ENCODE measurements at regions not wholly inside any gene's neighbourhood (a gene's known extent, or its start where the extent isn't known, plus 50 kb on each side); places are given as distances from the start of the nearest gene placed in this dataset.

- no peaks in the 10 kb centered on the region for H3K27me3 ChIP-seq (ENCODE audit: control insufficient read depth in 2 of 2, insufficient read depth in 2 of 2, low read length in 2 of 2)
- ATAC-seq, result no peak
- no peaks in the 10 kb centered on the region for H3K79me2 ChIP-seq (ENCODE audit: control insufficient read depth, insufficient read depth, low read length)
- no peak overlapping the region for H3K4me2 ChIP-seq (ENCODE audit: insufficient read depth, low read length)
- ChIA-PET CTCF (ENCODE audit: low intra/inter-chr PET ratio) (no interaction called here), POLR2A (no interaction called here)
- in situ Hi-C loops (cut with MboI) (no loop called here), intact Hi-C loops (cut with micrococcal nuclease) (no loop called here)
- no peak overlapping the region for H3K9ac ChIP-seq (ENCODE audit: insufficient read depth in 1 of 2, low read depth in 2 of 2, low read length in 2 of 2)
- TF ChIP-seq LEF1 (IDR thresholded peaks at IDR 0.05) (no peak), HMG20B (CRISPR knock-in tag; IDR thresholded peaks at IDR 0.05) (no peak), XRCC5 (IDR thresholded peaks at IDR 0.05; ENCODE audit: low read depth, low read length) (no peak), CREB3L1 (IDR thresholded peaks at IDR 0.05; ENCODE audit: borderline replicate concordance, low read depth) (no peak), ZNF41 (CRISPR knock-in tag; conservative IDR thresholded peaks at IDR 0.05) (no peak), SREBF1 (IDR thresholded peaks at IDR 0.05; ENCODE audit: borderline replicate concordance, low read depth, low read length) (no peak), PKNOX1 (IDR thresholded peaks at IDR 0.05) (no peak), BRF1 (IDR thresholded peaks at IDR 0.05; ENCODE audit: borderline replicate concordance, extremely low read depth, insufficient read length) (no peak), NR4A1 (CRISPR knock-in tag; IDR thresholded peaks at IDR 0.05) (no peak), NR4A1 (tag; IDR thresholded peaks at IDR 0.05) (no peak), HNRNPH1 (optimal IDR thresholded peaks at IDR 0.05; ENCODE audit: low read depth, low read length) (no peak), ZNF655 (CRISPR knock-in tag; IDR thresholded peaks at IDR 0.05) (no peak), AFF1 (IDR thresholded peaks at IDR 0.05; ENCODE audit: low read depth in 1 of 2, partially characterized antibody in 2 of 2) (no peak), TRIM28 (IDR thresholded peaks at IDR 0.05) (no peak), TGIF2 (CRISPR knock-in tag; IDR thresholded peaks at IDR 0.05) (no peak), ZNF431 (CRISPR knock-in tag; IDR thresholded peaks at IDR 0.05) (no peak), TAL1 (IDR thresholded peaks at IDR 0.05) (no peak), SRF (CRISPR knock-in tag; IDR thresholded peaks at IDR 0.05) (no peak)
- no peaks in the 10 kb centered on the region; the same call in 1 of the 2 replicates for H3K9me3 ChIP-seq (replicated peaks; ENCODE audit: control insufficient read depth, insufficient read depth, low read depth, low read length)
- no peak overlapping the region for H3K27ac ChIP-seq (ENCODE audit: extremely low read depth, low read depth, low read length)
- no peak for DNase-seq (ENCODE audit: extremely low read depth in 1 of 4, low spot score in 3 of 4)
- FAIRE-seq, result no peak
- H4K20me1 ChIP-seq (replicated peaks; ENCODE audit: control insufficient read depth, insufficient read depth, low read length), result no peaks in the 10 kb centered on the region
- H3K4me3 ChIP-seq, result no peak overlapping the region
- BruUV-seq (replicated peaks), result no TSS peak
- no peaks in the 10 kb centered on the region for H3K9me1 ChIP-seq (ENCODE audit: control insufficient read depth, insufficient read depth, low read length)
- no peaks in the 10 kb centered on the region for H3K36me3 ChIP-seq (ENCODE audit: control insufficient read depth, insufficient read depth, low read length)
- H2AFZ ChIP-seq (ENCODE audit: low read depth, low read length), result no peak overlapping the region
- H3K4me1 ChIP-seq (replicated peaks in 1 of 2; ENCODE audit: control insufficient read depth in 2 of 2, insufficient read depth in 2 of 2, low read length in 2 of 2), result no peaks in the 10 kb centered on the region
- 0% methylated on average over 3 of the region's 3 CpGs for WGBS (ENCODE audit: insufficient coverage, low coverage, missing lambda C conversion rate)
Observed at GRCh38 chr12:60672949-60673348, 1077.1 kb downstream of the SLC16A7 start.

Measured in K562 (cell line).